ENCODE measurements at regions not wholly inside any gene's neighbourhood (a gene's known extent, or its start where the extent isn't known, plus 50 kb on each side); places are given as distances from the start of the nearest gene placed in this dataset.

GRCh38 chr5:45029553-45029952 is 220.8 kb downstream of the MRPS30 start:
- H3K36me3 ChIP-seq (ENCODE audit: insufficient read depth, low read length), result no peaks in the 10 kb centered on the region
- H3K4me2 ChIP-seq (ENCODE audit: low read length), result no peak overlapping the region
- no peaks in the 10 kb centered on the region for H3K9me2 ChIP-seq (ENCODE audit: insufficient read depth, low read length)
- H3K9ac ChIP-seq (ENCODE audit: low read length), result no peak overlapping the region
- no peak overlapping the region for H2AFZ ChIP-seq (ENCODE audit: low read depth, low read length)
- no peak overlapping the region for H3K27ac ChIP-seq (ENCODE audit: low read length)
- no peaks in the 10 kb centered on the region for H3F3A ChIP-seq (ENCODE audit: insufficient read depth, low read length, poor library complexity, severe bottlenecking)
- H4K20me1 ChIP-seq (ENCODE audit: insufficient read depth), result no peaks in the 10 kb centered on the region
- H3K4me3 ChIP-seq (ENCODE audit: low read length), result no peak overlapping the region
- no peaks in the 10 kb centered on the region for H3K9me3 ChIP-seq (ENCODE audit: low read length)
- no peaks in the 10 kb centered on the region for H3K79me2 ChIP-seq (replicated peaks; ENCODE audit: insufficient read depth, low read length)
- H3K27me3 ChIP-seq (ENCODE audit: insufficient read depth, low read depth, low read length), result no peaks in the 10 kb centered on the region
- TF ChIP-seq EP300 (conservative IDR thresholded peaks at IDR 0.05; ENCODE audit: poor library complexity, severe bottlenecking), result no peak
- TF ChIP-seq MXI1 (conservative IDR thresholded peaks at IDR 0.05; ENCODE audit: poor library complexity, severe bottlenecking), result no peak
- no peak for TF ChIP-seq RAD21 (conservative IDR thresholded peaks at IDR 0.05)
- no peak for TF ChIP-seq EZH2 (IDR thresholded peaks at IDR 0.05; ENCODE audit: borderline replicate concordance, insufficient read depth, low read length, poor library complexity, severe bottlenecking)
- TF ChIP-seq REST (IDR thresholded peaks at IDR 0.05; ENCODE audit: borderline replicate concordance), result no peak

- TF ChIP-seq RAD21 (conservative IDR thresholded peaks at IDR 0.05) (no peak), CTCF (IDR thresholded peaks at IDR 0.05; ENCODE audit: poor library complexity, severe bottlenecking) (no peak), EP300 (conservative IDR thresholded peaks at IDR 0.05; ENCODE audit: poor library complexity, severe bottlenecking) (no peak), EZH2 (IDR thresholded peaks at IDR 0.05; ENCODE audit: borderline replicate concordance, insufficient read depth, low read length, poor library complexity, severe bottlenecking) (no peak), MXI1 (conservative IDR thresholded peaks at IDR 0.05; ENCODE audit: poor library complexity, severe bottlenecking) (no peak), POLR2AphosphoS5 (IDR thresholded peaks at IDR 0.05) (no peak)
- H3K4me2 ChIP-seq (ENCODE audit: low read length), result no peak overlapping the region
Measured at GRCh38 chr5:45035991-45036390, 227.2 kb downstream of the MRPS30 start.

GRCh38 chr5:45037927-45038326 is 229.2 kb downstream of the MRPS30 start:
- Histone ChIP-seq H3K4me2 (ENCODE audit: low read length) (no peak overlapping the region), H3K9ac (ENCODE audit: low read length) (no peak overlapping the region), H3F3A (ENCODE audit: insufficient read depth, low read length, poor library complexity, severe bottlenecking) (no peaks in the 10 kb centered on the region), H3K27me3 (ENCODE audit: insufficient read depth, low read depth, low read length) (no peaks in the 10 kb centered on the region), H2AFZ (ENCODE audit: low read depth, low read length) (no peak overlapping the region), H3K36me3 (ENCODE audit: insufficient read depth, low read length) (no peaks in the 10 kb centered on the region), H3K9me2 (ENCODE audit: insufficient read depth, low read length) (no peaks in the 10 kb centered on the region), H3K4me3 (ENCODE audit: low read length) (no peak overlapping the region), H3K79me2 (replicated peaks; ENCODE audit: insufficient read depth, low read length) (no peaks in the 10 kb centered on the region), H3K9me3 (ENCODE audit: low read length) (no peaks in the 10 kb centered on the region), H3K27ac (ENCODE audit: low read length) (no peak overlapping the region), H4K20me1 (ENCODE audit: insufficient read depth) (no peaks in the 10 kb centered on the region)
- TF ChIP-seq EZH2 (IDR thresholded peaks at IDR 0.05; ENCODE audit: borderline replicate concordance, insufficient read depth, low read length, poor library complexity, severe bottlenecking), result no peak
- TF ChIP-seq TAF1 (IDR thresholded peaks at IDR 0.05; ENCODE audit: low read depth), result no peak
- TF ChIP-seq POLR2AphosphoS5 (IDR thresholded peaks at IDR 0.05), result no peak
- no peak for TF ChIP-seq CTCF (IDR thresholded peaks at IDR 0.05; ENCODE audit: poor library complexity, severe bottlenecking)
- TF ChIP-seq EP300 (conservative IDR thresholded peaks at IDR 0.05; ENCODE audit: poor library complexity, severe bottlenecking), result no peak
- TF ChIP-seq SMC3 (conservative IDR thresholded peaks at IDR 0.05; ENCODE audit: poor library complexity), result no peak
- no peak for TF ChIP-seq RAD21 (conservative IDR thresholded peaks at IDR 0.05)
- no peak for TF ChIP-seq MXI1 (conservative IDR thresholded peaks at IDR 0.05; ENCODE audit: poor library complexity, severe bottlenecking)
- no peak for TF ChIP-seq REST (IDR thresholded peaks at IDR 0.05; ENCODE audit: borderline replicate concordance)

More at GRCh38 chr5:45035991-45036390, 227.2 kb downstream of the MRPS30 start:
- no peaks in the 10 kb centered on the region for H4K20me1 ChIP-seq (ENCODE audit: insufficient read depth)
- no peaks in the 10 kb centered on the region for H3K9me3 ChIP-seq (ENCODE audit: low read length)
- no peak overlapping the region for H3K9ac ChIP-seq (ENCODE audit: low read length)
- H3K27me3 ChIP-seq (ENCODE audit: insufficient read depth, low read depth, low read length), result no peaks in the 10 kb centered on the region
- no peak overlapping the region for H3K27ac ChIP-seq (ENCODE audit: low read length)
- no peaks in the 10 kb centered on the region for H3K36me3 ChIP-seq (ENCODE audit: insufficient read depth, low read length)
- no peaks in the 10 kb centered on the region for H3K9me2 ChIP-seq (ENCODE audit: insufficient read depth, low read length)
- H3F3A ChIP-seq (ENCODE audit: insufficient read depth, low read length, poor library complexity, severe bottlenecking), result no peaks in the 10 kb centered on the region
- H3K4me3 ChIP-seq (ENCODE audit: low read length), result no peak overlapping the region
- H3K79me2 ChIP-seq (replicated peaks; ENCODE audit: insufficient read depth, low read length), result no peaks in the 10 kb centered on the region
- no peak overlapping the region for H2AFZ ChIP-seq (ENCODE audit: low read depth, low read length)
